ENCODE measurements at regions not wholly inside any gene's neighbourhood (a gene's known extent, or its start where the extent isn't known, plus 50 kb on each side); places are given as distances from the start of the nearest gene placed in this dataset.

- no peak for DNase-seq (ENCODE audit: low read depth)
- no peak overlapping the region for H3K4me3 ChIP-seq (replicated peaks; ENCODE audit: low read depth, low read length)
Measured at GRCh38 chr5:125106881-125107280, 360.4 kb upstream of the ZNF608 start.

GRCh38 chr5:125109293-125109692 lies 362.9 kb upstream of the ZNF608 start:
- no peak overlapping the region for H3K4me3 ChIP-seq (replicated peaks; ENCODE audit: low read depth, low read length)
- no peak for TF ChIP-seq CTCF (IDR thresholded peaks at IDR 0.05; ENCODE audit: low read length, missing control alignments)
- no peak for DNase-seq (ENCODE audit: low read depth)

More at GRCh38 chr5:125106881-125107280, 360.4 kb upstream of the ZNF608 start:
- TF ChIP-seq CTCF (IDR thresholded peaks at IDR 0.05; ENCODE audit: low read length, missing control alignments): no peak

- DNase-seq (ENCODE audit: low read depth): no peak
- no peak for TF ChIP-seq CTCF (IDR thresholded peaks at IDR 0.05; ENCODE audit: low read length, missing control alignments)
- H3K4me3 ChIP-seq (replicated peaks; ENCODE audit: low read depth, low read length): no peak overlapping the region
Measured at GRCh38 chr5:125109816-125110215, 363.4 kb upstream of the ZNF608 start.

- no peak for DNase-seq (ENCODE audit: low read depth)
- H3K4me3 ChIP-seq (replicated peaks; ENCODE audit: low read depth, low read length): no peak overlapping the region
- TF ChIP-seq CTCF (IDR thresholded peaks at IDR 0.05; ENCODE audit: low read length, missing control alignments): no peak
Measured at GRCh38 chr5:125112196-125112595, 365.8 kb upstream of the ZNF608 start.

GRCh38 chr5:125113328-125113727 lies 366.9 kb upstream of the ZNF608 start:
- H3K4me3 ChIP-seq (replicated peaks; ENCODE audit: low read depth, low read length): no peak overlapping the region
- DNase-seq (ENCODE audit: low read depth): no peak
- TF ChIP-seq CTCF (IDR thresholded peaks at IDR 0.05; ENCODE audit: low read length, missing control alignments): no peak

GRCh38 chr5:125115195-125115525 lies 368.7 kb upstream of the ZNF608 start:
- no peak for DNase-seq (ENCODE audit: low read depth)
- no peak overlapping the region for H3K4me3 ChIP-seq (replicated peaks; ENCODE audit: low read depth, low read length)
- TF ChIP-seq CTCF (IDR thresholded peaks at IDR 0.05; ENCODE audit: low read length, missing control alignments): no peak

- TF ChIP-seq CTCF (IDR thresholded peaks at IDR 0.05; ENCODE audit: low read length, missing control alignments): no peak
- no peak overlapping the region for H3K4me3 ChIP-seq (replicated peaks; ENCODE audit: low read depth, low read length)
- no peak for DNase-seq (ENCODE audit: low read depth)
Measured at GRCh38 chr5:125117566-125117965, 371.1 kb upstream of the ZNF608 start.
